ENCODE measurements at regions not wholly inside any gene's neighbourhood (a gene's known extent, or its start where the extent isn't known, plus 50 kb on each side); places are given as distances from the start of the nearest gene placed in this dataset.

GRCh38 chr10:117610321-117610720 lies 67.8 kb downstream of the EMX2 start:
- no peak for TF ChIP-seq POLR2AphosphoS5 (IDR thresholded peaks at IDR 0.05; ENCODE audit: low read depth, low read length)
- no peak for TF ChIP-seq FOSL2 (IDR thresholded peaks at IDR 0.05; ENCODE audit: borderline replicate concordance, low read depth)
- TF ChIP-seq, protein P1, sequence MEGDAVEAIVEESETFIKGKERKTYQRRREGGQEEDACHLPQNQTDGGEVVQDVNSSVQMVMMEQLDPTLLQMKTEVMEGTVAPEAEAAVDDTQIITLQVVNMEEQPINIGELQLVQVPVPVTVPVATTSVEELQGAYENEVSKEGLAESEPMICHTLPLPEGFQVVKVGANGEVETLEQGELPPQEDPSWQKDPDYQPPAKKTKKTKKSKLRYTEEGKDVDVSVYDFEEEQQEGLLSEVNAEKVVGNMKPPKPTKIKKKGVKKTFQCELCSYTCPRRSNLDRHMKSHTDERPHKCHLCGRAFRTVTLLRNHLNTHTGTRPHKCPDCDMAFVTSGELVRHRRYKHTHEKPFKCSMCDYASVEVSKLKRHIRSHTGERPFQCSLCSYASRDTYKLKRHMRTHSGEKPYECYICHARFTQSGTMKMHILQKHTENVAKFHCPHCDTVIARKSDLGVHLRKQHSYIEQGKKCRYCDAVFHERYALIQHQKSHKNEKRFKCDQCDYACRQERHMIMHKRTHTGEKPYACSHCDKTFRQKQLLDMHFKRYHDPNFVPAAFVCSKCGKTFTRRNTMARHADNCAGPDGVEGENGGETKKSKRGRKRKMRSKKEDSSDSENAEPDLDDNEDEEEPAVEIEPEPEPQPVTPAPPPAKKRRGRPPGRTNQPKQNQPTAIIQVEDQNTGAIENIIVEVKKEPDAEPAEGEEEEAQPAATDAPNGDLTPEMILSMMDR (IDR thresholded peaks at IDR 0.05) = no peak
- TF ChIP-seq MAX (IDR thresholded peaks at IDR 0.05; ENCODE audit: low read depth) = no peak
- TF ChIP-seq USF1 (IDR thresholded peaks at IDR 0.05; ENCODE audit: borderline replicate concordance, low read depth) = no peak
- no peak for TF ChIP-seq TCF12 (IDR thresholded peaks at IDR 0.05)
- no peak for TF ChIP-seq CHD2 (IDR thresholded peaks at IDR 0.05; ENCODE audit: low read length, partially characterized antibody)
- TF ChIP-seq, protein P2, sequence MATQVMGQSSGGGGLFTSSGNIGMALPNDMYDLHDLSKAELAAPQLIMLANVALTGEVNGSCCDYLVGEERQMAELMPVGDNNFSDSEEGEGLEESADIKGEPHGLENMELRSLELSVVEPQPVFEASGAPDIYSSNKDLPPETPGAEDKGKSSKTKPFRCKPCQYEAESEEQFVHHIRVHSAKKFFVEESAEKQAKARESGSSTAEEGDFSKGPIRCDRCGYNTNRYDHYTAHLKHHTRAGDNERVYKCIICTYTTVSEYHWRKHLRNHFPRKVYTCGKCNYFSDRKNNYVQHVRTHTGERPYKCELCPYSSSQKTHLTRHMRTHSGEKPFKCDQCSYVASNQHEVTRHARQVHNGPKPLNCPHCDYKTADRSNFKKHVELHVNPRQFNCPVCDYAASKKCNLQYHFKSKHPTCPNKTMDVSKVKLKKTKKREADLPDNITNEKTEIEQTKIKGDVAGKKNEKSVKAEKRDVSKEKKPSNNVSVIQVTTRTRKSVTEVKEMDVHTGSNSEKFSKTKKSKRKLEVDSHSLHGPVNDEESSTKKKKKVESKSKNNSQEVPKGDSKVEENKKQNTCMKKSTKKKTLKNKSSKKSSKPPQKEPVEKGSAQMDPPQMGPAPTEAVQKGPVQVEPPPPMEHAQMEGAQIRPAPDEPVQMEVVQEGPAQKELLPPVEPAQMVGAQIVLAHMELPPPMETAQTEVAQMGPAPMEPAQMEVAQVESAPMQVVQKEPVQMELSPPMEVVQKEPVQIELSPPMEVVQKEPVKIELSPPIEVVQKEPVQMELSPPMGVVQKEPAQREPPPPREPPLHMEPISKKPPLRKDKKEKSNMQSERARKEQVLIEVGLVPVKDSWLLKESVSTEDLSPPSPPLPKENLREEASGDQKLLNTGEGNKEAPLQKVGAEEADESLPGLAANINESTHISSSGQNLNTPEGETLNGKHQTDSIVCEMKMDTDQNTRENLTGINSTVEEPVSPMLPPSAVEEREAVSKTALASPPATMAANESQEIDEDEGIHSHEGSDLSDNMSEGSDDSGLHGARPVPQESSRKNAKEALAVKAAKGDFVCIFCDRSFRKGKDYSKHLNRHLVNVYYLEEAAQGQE (IDR thresholded peaks at IDR 0.05; ENCODE audit: low read depth, low read length) = no peak
- no peak for TF ChIP-seq NRF1 (IDR thresholded peaks at IDR 0.05; ENCODE audit: low read depth, low read length)
- no peak for TF ChIP-seq TEAD4 (IDR thresholded peaks at IDR 0.05; ENCODE audit: borderline replicate concordance, insufficient read depth)

Data from SK-N-SH (cell line).